HEK293T (cell line): ENCODE measurements at regions not wholly inside any gene's neighbourhood (a gene's known extent, or its start where the extent isn't known, plus 50 kb on each side); places are given as distances from the start of the nearest gene placed in this dataset.

Source experiments
- CTCF ChIA-PET: fragments of 350-600 bp; formaldehyde crosslinking; extraction: SDS; loops from one replicate; lab custom pipeline; 2021; ENCODE audit warnings: antibody characterized with exemption, inconsistent platforms; lab: Yijun Ruan, JAX
- POLR2A ChIA-PET: fragments of 350-600 bp; formaldehyde crosslinking; extraction: SDS; loops from one replicate; lab custom pipeline; 2020; ENCODE audit warnings: antibody characterized with exemption, inconsistent platforms; lab: Yijun Ruan, JAX
- DNase-seq: peaks from one replicate; pipeline ENCODE4 v3.0.0; 2012; ENCODE audit warnings: mixed read lengths; ENCODE audit errors: extremely low spot score
- ARNT ChIP-seq: fragments of 450-650 bp; IDR thresholded peaks from 2 replicates; pipeline ENCODE4 v1.6.1; 2017; ENCODE audit warnings: mild to moderate bottlenecking
- BHLHE40 ChIP-seq: fragments of 450-650 bp; IDR thresholded peaks from 2 replicates; pipeline ENCODE4 v1.6.1; 2016; ENCODE audit warnings: mild to moderate bottlenecking, moderate library complexity, borderline replicate concordance
- CTBP1 ChIP-seq: fragments of 450-650 bp; IDR thresholded peaks from 2 replicates; pipeline ENCODE4 v1.6.1; 2016; ENCODE audit warnings: borderline replicate concordance
- ELF4 ChIP-seq: fragments of 450-650 bp; IDR thresholded peaks from 2 replicates; pipeline ENCODE4 v1.6.1; 2017; ENCODE audit warnings: antibody characterized with exemption
- FOXA1 ChIP-seq: fragments of 450-650 bp; IDR thresholded peaks from 2 replicates; pipeline ENCODE4 v1.6.1; 2016; ENCODE audit warnings: mild to moderate bottlenecking
- FOXK2 ChIP-seq: fragments of 450-650 bp; IDR thresholded peaks from 2 replicates; pipeline ENCODE4 v1.6.1; 2016; ENCODE audit warnings: mild to moderate bottlenecking
- FOXM1 ChIP-seq: fragments of 450-650 bp; IDR thresholded peaks from 2 replicates; pipeline ENCODE4 v1.6.1; 2017; ENCODE audit warnings: mild to moderate bottlenecking, borderline replicate concordance
- HDGF ChIP-seq: fragments of 450-650 bp; IDR thresholded peaks from 2 replicates; pipeline ENCODE4 v1.6.1; 2017; ENCODE audit warnings: antibody characterized with exemption, borderline replicate concordance
- L3MBTL2 ChIP-seq: fragments of 450-650 bp; conservative IDR thresholded peaks from 2 replicates; pipeline ENCODE4 v1.6.1; 2016; ENCODE audit warnings: mild to moderate bottlenecking
- LEF1 ChIP-seq: fragments of 450-650 bp; IDR thresholded peaks from 2 replicates; pipeline ENCODE4 v1.6.1; 2017; ENCODE audit warnings: mild to moderate bottlenecking, borderline replicate concordance
- NFRKB ChIP-seq: fragments of 450-650 bp; IDR thresholded peaks from 2 replicates; pipeline ENCODE4 v1.6.1; 2016; ENCODE audit warnings: mild to moderate bottlenecking, moderate library complexity
- PKNOX1 ChIP-seq: fragments of 450-650 bp; IDR thresholded peaks from 2 replicates; pipeline ENCODE4 v1.6.1; 2016
- SP1 ChIP-seq: fragments of 450-650 bp; IDR thresholded peaks from 2 replicates; pipeline ENCODE4 v1.6.1; 2017
- SUZ12 ChIP-seq: fragments of 450-650 bp; IDR thresholded peaks from 2 replicates; pipeline ENCODE4 v1.6.1; 2016; ENCODE audit warnings: mild to moderate bottlenecking
- TARDBP ChIP-seq: fragments of 450-650 bp; IDR thresholded peaks from 2 replicates; pipeline ENCODE4 v1.6.1; 2016
- ZNF384 ChIP-seq: fragments of 450-650 bp; IDR thresholded peaks from 2 replicates; pipeline ENCODE4 v1.6.1; 2016

GRCh38 chr3:176935194-176935888 lies 261.9 kb downstream of the TBL1XR1 start:
- ChIA-PET CTCF (no interaction called here), POLR2A (no interaction called here)
- no peak for DNase-seq
- no peak for TF ChIP-seq ELF4
- TF ChIP-seq SUZ12 = no peak
- TF ChIP-seq BHLHE40 = no peak
- no peak for TF ChIP-seq FOXK2
- no peak for TF ChIP-seq LEF1
- no peak for TF ChIP-seq CTBP1
- no peak for TF ChIP-seq FOXM1
- no peak for TF ChIP-seq TARDBP
- no peak for TF ChIP-seq HDGF
- no peak for TF ChIP-seq L3MBTL2

- CTCF ChIA-PET = no interaction called here
- DNase-seq = no peak
- TF ChIP-seq FOXK2 = no peak
- no peak for TF ChIP-seq NFRKB
- TF ChIP-seq LEF1 = no peak
- TF ChIP-seq BHLHE40 = no peak
- TF ChIP-seq PKNOX1 = no peak
- no peak for TF ChIP-seq TARDBP
- no peak for TF ChIP-seq ZNF384
- no peak for TF ChIP-seq ELF4
- no peak for TF ChIP-seq FOXM1
- TF ChIP-seq FOXA1 = no peak
- no peak for TF ChIP-seq HDGF
- no peak for TF ChIP-seq SP1
- TF ChIP-seq SUZ12 = no peak
- TF ChIP-seq ARNT = no peak
- TF ChIP-seq CTBP1 = no peak
- no peak for TF ChIP-seq L3MBTL2
- POLR2A ChIA-PET = no interaction called here
Observed at GRCh38 chr3:176934698-176935097, 262.6 kb downstream of the TBL1XR1 start.

GRCh38 chr3:176933704-176934103 lies 263.6 kb downstream of the TBL1XR1 start:
- ChIA-PET CTCF (interaction anchor here (0.6 kb wide), 1 partner anchor 50 kb away, joined by 3 read pairs; no protein-coding TSS in a partner anchor), POLR2A (no interaction called here)
- no peak for DNase-seq
- TF ChIP-seq ARNT (no peak), SUZ12 (no peak), NFRKB (no peak), FOXM1 (no peak), L3MBTL2 (no peak), ZNF384 (no peak)

GRCh38 chr3:176932433-176932832 lies 264.8 kb downstream of the TBL1XR1 start:
- ChIA-PET POLR2A (no interaction called here), CTCF (no interaction called here)

GRCh38 chr3:176931991-176932390 lies 265.3 kb downstream of the TBL1XR1 start:
- no peak for DNase-seq
- ChIA-PET POLR2A (no interaction called here), CTCF (no interaction called here)
- no peak for TF ChIP-seq PKNOX1
- TF ChIP-seq BHLHE40 = no peak
- no peak for TF ChIP-seq TARDBP
- no peak for TF ChIP-seq ARNT
- TF ChIP-seq CTBP1 = no peak
- no peak for TF ChIP-seq LEF1
- no peak for TF ChIP-seq SP1
- TF ChIP-seq NFRKB = no peak
- TF ChIP-seq SUZ12 = no peak
- TF ChIP-seq FOXA1 = no peak
- no peak for TF ChIP-seq FOXM1
- no peak for TF ChIP-seq ZNF384
- no peak for TF ChIP-seq FOXK2
- TF ChIP-seq HDGF = no peak
- TF ChIP-seq ELF4 = no peak
- TF ChIP-seq L3MBTL2 = no peak

More at GRCh38 chr3:176932433-176932832, 264.8 kb downstream of the TBL1XR1 start:
- no peak for DNase-seq
- no peak for TF ChIP-seq SP1
- no peak for TF ChIP-seq ZNF384
- no peak for TF ChIP-seq ARNT
- TF ChIP-seq BHLHE40 = no peak
- TF ChIP-seq CTBP1 = no peak
- TF ChIP-seq ELF4 = no peak
- no peak for TF ChIP-seq HDGF
- no peak for TF ChIP-seq TARDBP
- no peak for TF ChIP-seq NFRKB
- TF ChIP-seq PKNOX1 = no peak
- no peak for TF ChIP-seq LEF1
- no peak for TF ChIP-seq FOXK2
- TF ChIP-seq FOXM1 = no peak

GRCh38 chr3:176930942-176931341 lies 266.3 kb downstream of the TBL1XR1 start:
- CTCF ChIA-PET = no interaction called here
- DNase-seq = no peak
- TF ChIP-seq LEF1 (no peak), NFRKB (no peak)
- POLR2A ChIA-PET = no interaction called here
